Stimulated activated CD4-positive, alpha-beta T cell treated with anti-CD3 and anti-CD28 coated beads, TNF-alpha, amount 100 ng/mL, for 24 hours (primary cell): ENCODE measurements at regions not wholly inside any gene's neighbourhood (a gene's known extent, or its start where the extent isn't known, plus 50 kb on each side); places are given as distances from the start of the nearest gene placed in this dataset.

Source experiments
- DNase-seq, 3 experiments: peaks; one replicate each; pipeline ENCODE4 v3.0.0-alpha.2; 2020; ENCODE audit warnings: low read depth in 3 of 3

- DNase-seq: no peak
Measured at GRCh38 chr18:75679331-75679730, 251.8 kb upstream of the SMIM21 start.

GRCh38 chr18:75678627-75679026 lies 251.1 kb upstream of the SMIM21 start:
- DNase-seq: no peak

- no peak for DNase-seq
Measured at GRCh38 chr18:75677696-75678455, 250.4 kb upstream of the SMIM21 start.

GRCh38 chr18:75660932-75661331 lies 233.4 kb upstream of the SMIM21 start:
- DNase-seq: no peak

GRCh38 chr18:75659535-75660023 lies 232.1 kb upstream of the SMIM21 start:
- DNase-seq: no peak

GRCh38 chr18:75658330-75658729 lies 230.8 kb upstream of the SMIM21 start:
- DNase-seq: no peak

GRCh38 chr18:75656563-75657247 lies 229.2 kb upstream of the SMIM21 start:
- no peak for DNase-seq

- DNase-seq: no peak
Measured at GRCh38 chr18:75656035-75656434, 228.5 kb upstream of the SMIM21 start.

- no peak for DNase-seq
Measured at GRCh38 chr18:75654851-75655751, 227.6 kb upstream of the SMIM21 start.

- DNase-seq: no peak
Measured at GRCh38 chr18:75654386-75654785, 226.9 kb upstream of the SMIM21 start.

- DNase-seq: no peak
Measured at GRCh38 chr18:75652528-75652927, 225.0 kb upstream of the SMIM21 start.

- DNase-seq: no peak
Measured at GRCh38 chr18:75644871-75645270, 217.4 kb upstream of the SMIM21 start.

GRCh38 chr18:75643083-75643482 lies 215.6 kb upstream of the SMIM21 start:
- no peak for DNase-seq

- DNase-seq: no peak
Measured at GRCh38 chr18:75639472-75639831, 211.9 kb upstream of the SMIM21 start.

GRCh38 chr18:75638776-75639471 lies 211.4 kb upstream of the SMIM21 start:
- DNase-seq: no peak

GRCh38 chr18:75638223-75638775 lies 210.8 kb upstream of the SMIM21 start:
- no peak for DNase-seq

GRCh38 chr18:75635096-75635495 lies 207.6 kb upstream of the SMIM21 start:
- no peak for DNase-seq

GRCh38 chr18:75625966-75626365 lies 198.5 kb upstream of the SMIM21 start:
- no peak for DNase-seq

- DNase-seq: no peak
Measured at GRCh38 chr18:75624869-75625268, 197.4 kb upstream of the SMIM21 start.

- DNase-seq: no peak
Measured at GRCh38 chr18:75621818-75622217, 194.3 kb upstream of the SMIM21 start.

- no peak for DNase-seq
Measured at GRCh38 chr18:75618146-75618545, 190.6 kb upstream of the SMIM21 start.
